ENCODE measurements at regions not wholly inside any gene's neighbourhood (a gene's known extent, or its start where the extent isn't known, plus 50 kb on each side); places are given as distances from the start of the nearest gene placed in this dataset.

DNA sequence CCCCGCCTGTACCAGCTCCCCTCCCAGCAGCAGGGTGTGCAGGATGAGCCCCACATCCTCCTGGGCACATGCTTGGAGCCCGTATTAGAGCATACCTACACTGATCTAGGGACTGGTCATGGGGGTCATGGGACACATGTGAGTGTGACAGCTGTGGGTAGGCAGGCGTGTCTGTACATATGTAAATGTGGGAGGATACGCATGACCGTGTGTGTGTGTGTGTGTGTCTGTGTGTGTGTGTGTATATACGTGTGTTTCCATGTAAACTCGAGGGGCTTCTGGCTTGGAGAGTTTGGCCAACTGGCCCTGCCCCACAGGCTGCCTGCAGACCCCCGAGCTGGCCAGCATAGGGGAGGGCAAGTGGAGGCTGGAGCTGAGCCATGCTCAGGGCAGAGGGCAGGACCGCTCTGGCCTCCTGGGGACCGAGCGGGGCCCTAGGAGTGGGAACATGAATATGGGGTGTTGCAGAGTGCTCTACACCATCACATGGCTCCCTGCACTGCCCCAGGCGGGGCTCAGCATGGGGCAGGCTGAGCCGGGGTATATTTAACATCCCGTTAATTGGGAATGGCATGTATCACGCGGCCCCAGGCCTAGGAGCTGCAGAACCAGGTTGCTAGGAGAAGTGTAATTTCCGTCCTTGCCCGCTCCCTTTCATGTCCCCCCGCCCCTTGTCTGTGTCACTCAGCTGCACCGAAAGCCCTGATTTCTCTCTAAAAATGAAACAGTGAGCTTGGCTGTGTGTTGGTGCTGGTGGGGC, 152.7 kb upstream of the PCBD1 start:
- no peak for TF ChIP-seq POLR2AphosphoS5 (IDR thresholded peaks at IDR 0.05; ENCODE audit: low read depth, low read length)
- no peak for TF ChIP-seq REST (IDR thresholded peaks at IDR 0.05; ENCODE audit: insufficient read depth in 1 of 2, low read depth in 2 of 2, low read length in 2 of 2)
- no peak for TF ChIP-seq TAF1 (IDR thresholded peaks at IDR 0.05; ENCODE audit: borderline replicate concordance, insufficient read depth, low read length)
- TF ChIP-seq FOXP2 (optimal IDR thresholded peaks at IDR 0.05; ENCODE audit: borderline replicate concordance, extremely low read depth, extremely low read length, insufficient read depth) = no peak

All from PFSK-1 (cell line).